Breast epithelium (tissue), 3 donors: ENCODE measurements at regions not wholly inside any gene's neighbourhood (a gene's known extent, or its start where the extent isn't known, plus 50 kb on each side); places are given as distances from the start of the nearest gene placed in this dataset.

Experiments used
- POLR2AphosphoS5 ChIP-seq, 3 donors: sonication (generic); formaldehyde crosslinking; IDR thresholded peaks; one replicate each; pipeline ENCODE4 v1.6.1; 2017; ENCODE audit warnings: antibody characterized with exemption in 3 of 3
- TF ChIP-seq, protein P1 (sequence below), 3 donors: fragments of 450-650 bp; IDR thresholded peaks; one replicate each; pipeline ENCODE4 v1.5.1; 2016 to 2017; ENCODE audit warnings: antibody characterized with exemption in 3 of 3, mild to moderate bottlenecking in 3 of 3, moderate library complexity in 3 of 3

DNA sequence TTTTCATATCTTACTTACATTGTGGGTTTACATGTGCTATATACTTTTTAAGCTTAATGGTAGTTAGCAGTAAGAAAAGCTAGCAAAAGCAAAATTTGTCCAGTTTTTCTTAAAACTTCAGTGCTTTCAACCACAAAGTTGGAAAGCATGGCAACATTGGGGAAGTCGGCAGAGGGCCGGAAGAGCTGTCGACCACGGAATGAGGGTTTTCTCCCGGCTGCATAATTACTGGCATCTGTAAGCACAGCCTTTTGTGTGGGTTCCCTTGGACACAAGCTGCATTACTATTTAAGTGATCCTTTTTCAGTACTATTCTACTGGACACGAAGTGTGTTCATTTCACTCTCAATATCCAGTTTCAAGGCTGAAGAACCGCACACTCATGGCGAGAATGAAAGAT, 560.4 kb downstream of the ANKRD50 start:
- TF ChIP-seq POLR2AphosphoS5 (IDR thresholded peaks at IDR 0.05), result no peak
- TF ChIP-seq, protein P1, sequence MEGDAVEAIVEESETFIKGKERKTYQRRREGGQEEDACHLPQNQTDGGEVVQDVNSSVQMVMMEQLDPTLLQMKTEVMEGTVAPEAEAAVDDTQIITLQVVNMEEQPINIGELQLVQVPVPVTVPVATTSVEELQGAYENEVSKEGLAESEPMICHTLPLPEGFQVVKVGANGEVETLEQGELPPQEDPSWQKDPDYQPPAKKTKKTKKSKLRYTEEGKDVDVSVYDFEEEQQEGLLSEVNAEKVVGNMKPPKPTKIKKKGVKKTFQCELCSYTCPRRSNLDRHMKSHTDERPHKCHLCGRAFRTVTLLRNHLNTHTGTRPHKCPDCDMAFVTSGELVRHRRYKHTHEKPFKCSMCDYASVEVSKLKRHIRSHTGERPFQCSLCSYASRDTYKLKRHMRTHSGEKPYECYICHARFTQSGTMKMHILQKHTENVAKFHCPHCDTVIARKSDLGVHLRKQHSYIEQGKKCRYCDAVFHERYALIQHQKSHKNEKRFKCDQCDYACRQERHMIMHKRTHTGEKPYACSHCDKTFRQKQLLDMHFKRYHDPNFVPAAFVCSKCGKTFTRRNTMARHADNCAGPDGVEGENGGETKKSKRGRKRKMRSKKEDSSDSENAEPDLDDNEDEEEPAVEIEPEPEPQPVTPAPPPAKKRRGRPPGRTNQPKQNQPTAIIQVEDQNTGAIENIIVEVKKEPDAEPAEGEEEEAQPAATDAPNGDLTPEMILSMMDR (IDR thresholded peaks at IDR 0.05), result no peak
